Esophagus squamous epithelium (tissue), 5 donors: ENCODE measurements at regions not wholly inside any gene's neighbourhood (a gene's known extent, or its start where the extent isn't known, plus 50 kb on each side); places are given as distances from the start of the nearest gene placed in this dataset.

ENCODE experiments used
- DNase-seq: peaks from one replicate; lab custom pipeline; 2025; lab: John Stamatoyannopoulos, UW
- H3K27ac ChIP-seq, 4 donors: fragments of 200-600 bp; sonication (generic); one replicate each; pipeline ENCODE4 v1.5.1; 2016 to 2019; ENCODE audit warnings: mild to moderate bottlenecking in 1 of 4
- H3K27me3 ChIP-seq, 4 donors: fragments of 200-600 bp; sonication (generic); 1 replicate in 3 of 4; 2 replicates in 1 of 4; pipeline versions ENCODE4 v1.5.1 to v1.6.0; 2017 to 2021; ENCODE audit warnings: antibody characterized with exemption in 1 of 4
- H3K36me3 ChIP-seq, 3 donors: fragments of 200-600 bp; sonication (generic); one replicate each; pipeline ENCODE4 v1.5.1; 2016 to 2019
- H3K4me1 ChIP-seq, 3 donors: fragments of 200-600 bp; sonication (generic); one replicate each; pipeline ENCODE4 v1.5.1; 2017 to 2019
- H3K4me3 ChIP-seq, 4 donors: fragments of 200-600 bp; sonication (generic); 1 replicate in 3 of 4; 2 replicates in 1 of 4; pipeline ENCODE4 v1.5.1; 2016 to 2019; ENCODE audit warnings: mild to moderate bottlenecking in 2 of 4, moderate library complexity in 1 of 4
- H3K9me3 ChIP-seq, 3 donors: fragments of 200-600 bp; sonication (generic); one replicate each; pipeline ENCODE4 v1.5.1; 2016 to 2019
- POLR2A ChIP-seq, 4 donors: fragments of 450-650 bp; IDR thresholded peaks; one replicate each; pipeline ENCODE4 v1.6.1; 2017; ENCODE audit warnings: antibody characterized with exemption in 4 of 4, mild to moderate bottlenecking in 4 of 4, moderate library complexity in 3 of 4
- WGBS, 2 donors: methylation state at CpG; one replicate each; pipeline ENCODE4 v1.1.5; 2018; 5-methylcytosine and 5-hydroxymethylcytosine counted together
- intact Hi-C: fragments of 100-400 bp; cut with DNase I; formaldehyde crosslinking; loops from one replicate; pipeline ENCODE4 v1.15.0; 2022
- TF ChIP-seq, protein P1 (sequence below), 6 experiments: fragments of 450-650 bp in 4 of 6; fragments of 200-600 bp in 2 of 6; sonication (generic) in 2 of 6; IDR thresholded peaks; one replicate each; pipeline ENCODE4 v1.5.1; 2016 to 2019; ENCODE audit warnings: antibody characterized with exemption in 6 of 6, mild to moderate bottlenecking in 4 of 6, moderate library complexity in 4 of 6
- donor health status: DM: yes; HTN: yes; CAD: no.

DNA sequence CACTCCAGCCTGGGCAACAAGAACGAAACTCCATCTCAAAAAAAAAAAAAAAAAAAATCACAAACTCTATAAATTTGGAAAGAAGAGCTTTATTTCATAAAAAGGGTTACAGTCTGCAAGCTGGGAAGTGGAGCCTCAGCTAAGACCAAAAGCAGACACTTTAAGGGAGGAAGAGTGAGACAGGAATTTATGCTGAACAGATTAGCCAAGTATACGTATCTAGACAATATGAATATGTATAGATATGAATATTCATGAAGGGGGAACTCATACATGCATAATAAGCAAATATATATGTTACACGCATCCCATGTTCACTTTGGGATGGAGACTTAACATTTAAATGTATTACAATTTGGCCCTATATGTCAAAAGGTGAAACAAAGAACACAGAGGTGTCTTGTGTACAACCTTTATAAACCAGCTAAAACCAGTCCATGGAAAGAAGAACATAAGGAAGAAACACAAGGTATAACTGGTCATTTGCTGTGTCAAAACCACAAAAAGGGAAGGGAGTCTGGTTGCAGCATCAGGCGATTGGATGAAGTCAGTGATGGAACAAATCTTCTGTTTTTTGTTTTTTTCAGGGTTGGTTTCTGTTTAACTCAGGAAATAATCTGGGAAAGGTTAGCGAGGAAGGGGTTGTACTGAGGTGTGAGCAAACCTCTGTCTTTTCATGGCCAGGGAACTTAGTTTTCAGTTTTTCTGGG is 130.0 kb upstream of the MAOA start:
- TF ChIP-seq POLR2A (IDR thresholded peaks at IDR 0.05) = no peak
- TF ChIP-seq, protein P1, sequence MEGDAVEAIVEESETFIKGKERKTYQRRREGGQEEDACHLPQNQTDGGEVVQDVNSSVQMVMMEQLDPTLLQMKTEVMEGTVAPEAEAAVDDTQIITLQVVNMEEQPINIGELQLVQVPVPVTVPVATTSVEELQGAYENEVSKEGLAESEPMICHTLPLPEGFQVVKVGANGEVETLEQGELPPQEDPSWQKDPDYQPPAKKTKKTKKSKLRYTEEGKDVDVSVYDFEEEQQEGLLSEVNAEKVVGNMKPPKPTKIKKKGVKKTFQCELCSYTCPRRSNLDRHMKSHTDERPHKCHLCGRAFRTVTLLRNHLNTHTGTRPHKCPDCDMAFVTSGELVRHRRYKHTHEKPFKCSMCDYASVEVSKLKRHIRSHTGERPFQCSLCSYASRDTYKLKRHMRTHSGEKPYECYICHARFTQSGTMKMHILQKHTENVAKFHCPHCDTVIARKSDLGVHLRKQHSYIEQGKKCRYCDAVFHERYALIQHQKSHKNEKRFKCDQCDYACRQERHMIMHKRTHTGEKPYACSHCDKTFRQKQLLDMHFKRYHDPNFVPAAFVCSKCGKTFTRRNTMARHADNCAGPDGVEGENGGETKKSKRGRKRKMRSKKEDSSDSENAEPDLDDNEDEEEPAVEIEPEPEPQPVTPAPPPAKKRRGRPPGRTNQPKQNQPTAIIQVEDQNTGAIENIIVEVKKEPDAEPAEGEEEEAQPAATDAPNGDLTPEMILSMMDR (IDR thresholded peaks at IDR 0.05) = no peak
- Histone ChIP-seq H3K4me3 (no peak overlapping the region), H3K4me1 (no peaks in the 10 kb centered on the region), H3K9me3 (no peaks in the 10 kb centered on the region), H3K27ac (no peak overlapping the region), H3K27me3 (no peaks in the 10 kb centered on the region), H3K36me3 (no peaks in the 10 kb centered on the region)
- no peak for DNase-seq
- 64 to 67% methylated on average over 4 to 5 of the region's 5 CpGs for WGBS, 2 donors
- intact Hi-C loops = no loop called here

DNA sequence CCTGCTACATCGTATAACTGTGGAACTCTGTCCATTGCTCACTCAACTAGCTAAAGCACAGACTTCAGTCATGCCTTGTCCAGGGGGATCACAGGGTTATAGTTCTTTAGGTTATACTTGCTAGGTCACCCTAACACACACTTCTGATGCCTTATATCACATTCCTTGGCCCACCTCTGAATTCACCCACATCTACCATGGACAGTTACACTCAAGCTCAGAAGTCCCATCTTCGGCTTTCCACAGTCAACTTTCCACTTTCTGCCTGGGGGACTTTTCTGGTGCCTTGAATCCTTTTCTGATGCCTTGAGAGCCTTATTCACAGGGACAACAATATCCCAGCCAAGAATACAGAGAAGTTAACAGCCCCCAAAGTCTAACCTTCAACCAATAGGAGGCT is 129.2 kb upstream of the MAOA start:
- Histone ChIP-seq H3K9me3 (no peaks in the 10 kb centered on the region), H3K36me3 (no peaks in the 10 kb centered on the region), H3K27me3 (no peaks in the 10 kb centered on the region), H3K4me3 (no peak overlapping the region), H3K27ac (no peak overlapping the region), H3K4me1 (no peaks in the 10 kb centered on the region)
- intact Hi-C loops = no loop called here
- WGBS, 2 donors = 81 to 95% methylated on average over 2 of the region's 2 CpGs
- no peak for DNase-seq
- TF ChIP-seq POLR2A (IDR thresholded peaks at IDR 0.05) = no peak
- TF ChIP-seq, protein P1 (IDR thresholded peaks at IDR 0.05) = no peak

DNA sequence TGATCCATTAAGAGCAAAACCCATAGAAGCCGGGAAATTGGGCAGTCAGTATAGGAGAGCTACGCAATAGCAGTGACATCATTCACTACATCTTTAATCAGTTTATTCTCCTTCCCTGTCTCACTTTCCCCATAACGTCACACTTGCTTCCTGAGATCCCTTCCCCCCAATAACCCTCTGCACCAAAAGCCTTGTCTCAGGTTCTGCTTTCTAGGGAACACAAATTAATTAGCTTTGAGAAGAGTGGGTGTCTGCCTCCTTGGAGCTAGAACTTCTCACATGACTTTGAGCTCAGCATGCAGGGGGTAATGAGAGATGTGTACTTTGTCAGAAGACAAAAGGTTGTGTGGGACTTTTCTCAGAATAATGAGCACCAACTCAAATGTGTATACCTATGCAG is 128.3 kb upstream of the MAOA start:
- Histone ChIP-seq H3K36me3 (no peaks in the 10 kb centered on the region), H3K9me3 (no peaks in the 10 kb centered on the region), H3K27ac (no peak overlapping the region), H3K4me1 (no peaks in the 10 kb centered on the region), H3K27me3 (no peaks in the 10 kb centered on the region), H3K4me3 (no peak overlapping the region)
- TF ChIP-seq POLR2A (IDR thresholded peaks at IDR 0.05) = no peak
- TF ChIP-seq, protein P1 (IDR thresholded peaks at IDR 0.05) = no peak
- intact Hi-C loops = no loop called here
- 71 to 76% methylated on average over 3 of the region's 3 CpGs for WGBS, 2 donors
- no peak for DNase-seq

DNA sequence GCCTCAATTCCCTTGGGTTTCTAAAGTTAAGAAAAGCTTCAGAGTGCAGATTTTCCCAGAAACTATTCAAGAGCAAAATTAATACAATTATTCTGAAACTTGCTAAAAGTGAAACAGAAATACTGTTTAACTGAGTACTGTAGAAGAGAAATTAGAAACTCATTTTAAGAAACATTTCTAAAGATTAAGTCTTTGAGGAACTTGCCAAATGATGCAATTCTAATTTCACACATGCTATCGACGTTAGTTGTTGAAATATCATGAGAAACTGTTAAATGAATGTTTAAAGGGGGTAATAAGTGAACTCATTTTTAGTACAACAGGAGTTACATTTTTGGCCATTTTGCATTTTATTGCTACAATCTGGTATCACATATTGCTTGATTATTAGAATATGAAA is 125.3 kb upstream of the MAOA start:
- intact Hi-C loops = no loop called here
- no peak for TF ChIP-seq POLR2A (IDR thresholded peaks at IDR 0.05)
- TF ChIP-seq, protein P1 (IDR thresholded peaks at IDR 0.05) = no peak
- WGBS, 2 donors = 51 to 58% methylated on average over 2 of the region's 2 CpGs

DNA sequence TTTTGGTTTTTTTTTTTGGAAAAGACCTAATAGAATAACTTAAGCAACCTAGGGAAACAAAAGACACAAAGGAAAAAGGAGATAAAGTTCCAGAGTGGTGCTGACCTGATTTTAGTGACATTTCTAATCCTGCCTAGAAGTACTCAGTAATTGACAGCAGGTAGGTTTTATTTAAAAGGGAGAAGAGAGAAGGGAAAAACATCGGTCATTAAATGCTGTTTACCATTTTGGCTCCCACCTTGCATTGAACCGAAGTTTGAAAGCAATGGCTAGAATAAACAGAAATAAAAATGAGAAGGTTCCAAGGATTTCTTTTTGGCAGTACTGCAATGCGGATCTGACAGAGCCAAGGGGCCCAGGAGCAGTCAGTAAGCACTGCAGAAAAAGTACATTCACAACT is 115.8 kb upstream of the MAOA start:
- WGBS, 2 donors = 62 to 75% methylated on average over 3 of the region's 3 CpGs
- peaks cover 0 to 3% (median 0%) of the 10 kb centered on the region in 4 donors for H3K27me3 ChIP-seq
- H3K27ac ChIP-seq = no peak overlapping the region
- H3K9me3 ChIP-seq = no peaks in the 10 kb centered on the region
- DNase-seq = no peak
- intact Hi-C loops = no loop called here
- no peaks in the 10 kb centered on the region for H3K36me3 ChIP-seq
- no peak overlapping the region for H3K4me3 ChIP-seq
- TF ChIP-seq, protein P1 (IDR thresholded peaks at IDR 0.05) = no peak
- no peak for TF ChIP-seq POLR2A (IDR thresholded peaks at IDR 0.05)
- H3K4me1 ChIP-seq = no peaks in the 10 kb centered on the region

More for the DNA sequence above, 125.3 kb upstream of the MAOA start:
- DNase-seq = no peak
- H3K4me1 ChIP-seq = no peaks in the 10 kb centered on the region
- H3K36me3 ChIP-seq = no peaks in the 10 kb centered on the region
- no peak overlapping the region for H3K27ac ChIP-seq
- no peaks in the 10 kb centered on the region for H3K27me3 ChIP-seq
- no peaks in the 10 kb centered on the region for H3K9me3 ChIP-seq
- no peak overlapping the region for H3K4me3 ChIP-seq
